H9 (cell line): ENCODE measurements at regions not wholly inside any gene's neighbourhood (a gene's known extent, or its start where the extent isn't known, plus 50 kb on each side); places are given as distances from the start of the nearest gene placed in this dataset.
A peak's percentile ranks its signal among the peaks of the same experiment; 100 is the strongest.

Source experiments
- DNase-seq: peaks from one replicate; pipeline ENCODE4 v3.0.0-alpha.2; 2017
- H2AFZ ChIP-seq: one replicate; pipeline ENCODE4 v1.6.1; 2013; ENCODE audit warnings: mild to moderate bottlenecking, low read length, control low read depth, moderate library complexity
- H2AK5ac ChIP-seq: 2 replicates; pipeline ENCODE4 v1.6.1; 2013; ENCODE audit warnings: low read length, control low read depth, mixed read lengths; ENCODE audit not compliant: insufficient read length
- H2BK120ac ChIP-seq: one replicate; pipeline ENCODE4 v1.6.1; 2013; ENCODE audit warnings: low read depth, mild to moderate bottlenecking, low read length, control low read depth, inconsistent platforms; ENCODE audit not compliant: poor library complexity, severe bottlenecking
- H2BK12ac ChIP-seq: 2 replicates; pipeline ENCODE4 v1.6.1; 2013; ENCODE audit warnings: low read length, control low read depth, mixed read lengths, low read depth; ENCODE audit not compliant: insufficient read length
- H2BK15ac ChIP-seq: 2 replicates; pipeline ENCODE4 v1.6.1; 2013; ENCODE audit warnings: low read depth, low read length, control low read depth
- H2BK20ac ChIP-seq: one replicate; pipeline ENCODE4 v1.6.1; 2013; ENCODE audit warnings: low read depth, mild to moderate bottlenecking, low read length, control low read depth, inconsistent platforms; ENCODE audit not compliant: poor library complexity, severe bottlenecking
- H2BK5ac ChIP-seq: 2 replicates; pipeline ENCODE4 v1.6.1; 2013; ENCODE audit warnings: low read length, control low read depth, mixed read lengths; ENCODE audit not compliant: insufficient read length
- H3K14ac ChIP-seq: 2 replicates; pipeline ENCODE4 v1.6.1; 2013; ENCODE audit warnings: low read length, control low read depth; ENCODE audit not compliant: insufficient read depth
- H3K18ac ChIP-seq: 2 replicates; pipeline ENCODE4 v1.6.1; 2013; ENCODE audit warnings: low read depth, mild to moderate bottlenecking, mixed read lengths, low read length, control low read depth; ENCODE audit not compliant: insufficient read length
- H3K23ac ChIP-seq: 2 replicates; pipeline ENCODE4 v1.6.1; 2013; ENCODE audit warnings: low read length, control low read depth, mixed read lengths, low read depth; ENCODE audit not compliant: insufficient read length
- H3K23me2 ChIP-seq: 2 replicates; pipeline ENCODE4 v1.6.1; 2013; ENCODE audit warnings: low read depth, mild to moderate bottlenecking, mixed read lengths, low read length, control low read depth; ENCODE audit not compliant: insufficient read length, poor library complexity, severe bottlenecking
- H3K27ac ChIP-seq: 2 replicates; pipeline ENCODE4 v1.5.1; 2013; ENCODE audit warnings: low read length, control low read depth, mixed read lengths, low read depth; ENCODE audit not compliant: insufficient read length
- H3K27me3 ChIP-seq: 2 replicates; pipeline ENCODE4 v1.6.1; 2013; ENCODE audit warnings: low read length, control low read depth, inconsistent platforms; ENCODE audit not compliant: insufficient read depth
- H3K4ac ChIP-seq: 2 replicates; pipeline ENCODE4 v1.6.1; 2013; ENCODE audit warnings: low read depth, mild to moderate bottlenecking, control low read depth, inconsistent platforms, low read length, moderate library complexity
- H3K4me1 ChIP-seq: 2 replicates; pipeline ENCODE4 v1.6.1; 2013; ENCODE audit warnings: low read length, control low read depth, inconsistent platforms; ENCODE audit not compliant: insufficient read depth
- H3K4me2 ChIP-seq: 2 replicates; pipeline ENCODE4 v1.6.1; 2013; ENCODE audit warnings: low read length, control low read depth, mixed read lengths; ENCODE audit not compliant: insufficient read length, insufficient read depth
- H3K56ac ChIP-seq: 2 replicates; pipeline ENCODE4 v1.6.1; 2013; ENCODE audit warnings: low read depth, mild to moderate bottlenecking, mixed read lengths, low read length, control low read depth; ENCODE audit not compliant: insufficient read length
- H3K79me1 ChIP-seq: 2 replicates; pipeline ENCODE4 v1.6.1; 2013; ENCODE audit warnings: low read depth, mild to moderate bottlenecking, moderate library complexity, low read length, control low read depth, inconsistent platforms; ENCODE audit not compliant: insufficient read depth, poor library complexity, severe bottlenecking
- H3K79me2 ChIP-seq: 2 replicates; pipeline ENCODE4 v1.6.1; 2013; ENCODE audit warnings: low read length, control low read depth, inconsistent platforms; ENCODE audit not compliant: insufficient read depth
- H3K9ac ChIP-seq: 2 replicates; pipeline ENCODE4 v1.6.1; 2013; ENCODE audit warnings: low read length, control low read depth, mixed read lengths; ENCODE audit not compliant: insufficient read length; ENCODE audit errors: extremely low read depth
- H3K9me3 ChIP-seq: one replicate; pipeline ENCODE4 v1.6.1; 2013; ENCODE audit warnings: low read depth, low read length, inconsistent platforms; ENCODE audit not compliant: control insufficient read depth
- H3T11ph ChIP-seq: one replicate; pipeline ENCODE4 v1.6.1; 2013; ENCODE audit warnings: mild to moderate bottlenecking, low read length, control low read depth, inconsistent platforms
- H4K20me1 ChIP-seq: one replicate; pipeline ENCODE4 v1.6.1; 2013; ENCODE audit not compliant: control insufficient read depth, insufficient read length, insufficient read depth
- H4K5ac ChIP-seq: 2 replicates; pipeline ENCODE4 v1.6.1; 2013; ENCODE audit warnings: low read depth, mild to moderate bottlenecking, mixed read lengths, low read length, control low read depth; ENCODE audit not compliant: insufficient read length
- H4K8ac ChIP-seq: replicated peaks from 2 replicates; pipeline ENCODE4 v1.6.1; 2013; ENCODE audit warnings: low read length, control low read depth, mixed read lengths, low read depth; ENCODE audit not compliant: insufficient read length
- H4K91ac ChIP-seq: 2 replicates; pipeline ENCODE4 v1.6.1; 2013; ENCODE audit warnings: low read depth, mild to moderate bottlenecking, moderate library complexity, mixed read lengths, low read length, control low read depth; ENCODE audit not compliant: insufficient read length
- H3K27ac Mint-ChIP-seq, 3 experiments: 2 replicates in 2 of 3; 3 replicates in 1 of 3; pipeline ENCODE4 v1.8.0; 2020 to 2021; ENCODE audit warnings: mixed read lengths in 3 of 3, mild to moderate bottlenecking in 1 of 3, moderate library complexity in 1 of 3
- H3K27me3 Mint-ChIP-seq: 2 replicates; pipeline ENCODE4 v1.8.0; 2021; ENCODE audit warnings: low read depth, mild to moderate bottlenecking, moderate library complexity, mixed read lengths
- H3K36me3 Mint-ChIP-seq, 3 experiments: 2 replicates in 2 of 3; 3 replicates in 1 of 3; pipeline ENCODE4 v1.8.0; 2020 to 2021; ENCODE audit warnings: low read depth in 3 of 3, mixed read lengths in 3 of 3; ENCODE audit not compliant: insufficient read depth in 1 of 3
- H3K4me1 Mint-ChIP-seq, 2 experiments: 2 replicates each; pipeline ENCODE4 v1.8.0; 2020; ENCODE audit warnings: mixed read lengths in 2 of 2
- H3K4me3 Mint-ChIP-seq, 2 experiments: 2 replicates in 1 of 2; 3 replicates in 1 of 2; pipeline ENCODE4 v1.8.0; 2020 to 2021; ENCODE audit warnings: mild to moderate bottlenecking in 2 of 2, mixed read lengths in 2 of 2, moderate library complexity in 1 of 2
- H3K9me3 Mint-ChIP-seq, 2 experiments: 2 replicates in 1 of 2; 3 replicates in 1 of 2; pipeline ENCODE4 v1.8.0; 2020; ENCODE audit warnings: mild to moderate bottlenecking in 2 of 2, mixed read lengths in 2 of 2, moderate library complexity in 1 of 2
- WGBS: extraction: QIAGEN DNeasy Blood & Tissue Kit; methylation state at CpG from one replicate; pipeline ENCODE4 v1.1.7; 2013; ENCODE audit warnings: missing lambda C conversion rate, low lambda C conversion rate, mixed read lengths; ENCODE audit not compliant: insufficient read length; ENCODE audit errors: extremely low coverage; 5-methylcytosine and 5-hydroxymethylcytosine counted together
- TF ChIP-seq, protein P1 (sequence below): fragments of 200-600 bp; sonication (generic); conservative IDR thresholded peaks from 3 replicates; pipeline ENCODE4 v1.8.0; 2021; ENCODE audit warnings: antibody characterized with exemption, mild to moderate bottlenecking

GRCh38 chr7:16055263-16055976 lies 365.9 kb downstream of the CRPPA start:
- no peak overlapping the region for H3K18ac ChIP-seq
- DNase-seq: no peak
- no peaks in the 10 kb centered on the region for H3K23me2 ChIP-seq
- no peak overlapping the region for H3K56ac ChIP-seq
- H3K9ac ChIP-seq: no peak overlapping the region
- no peaks in the 10 kb centered on the region for H3K36me3 Mint-ChIP-seq
- H3K79me2 ChIP-seq: no peaks in the 10 kb centered on the region
- no peak overlapping the region for H2BK12ac ChIP-seq
- H3K4me1 ChIP-seq: no peaks in the 10 kb centered on the region
- H2BK15ac ChIP-seq: no peak overlapping the region
- H3K9me3 Mint-ChIP-seq: no peaks in the 10 kb centered on the region
- H3K23ac ChIP-seq: no peak overlapping the region
- no peak overlapping the region for H3K4me3 Mint-ChIP-seq
- H2BK120ac ChIP-seq: no peak overlapping the region
- H4K5ac ChIP-seq: no peak overlapping the region
- H4K91ac ChIP-seq: no peak overlapping the region
- H3T11ph ChIP-seq: no peak overlapping the region
- peak overlapping the region in 2 of 3 experiments; percentile 28 to 52; a peak in 1 of 7 replicates for H3K27ac Mint-ChIP-seq
- H2AFZ ChIP-seq: no peak overlapping the region
- no peak overlapping the region for H2BK20ac ChIP-seq
- H3K27ac ChIP-seq: no peak overlapping the region
- TF ChIP-seq, protein P1, sequence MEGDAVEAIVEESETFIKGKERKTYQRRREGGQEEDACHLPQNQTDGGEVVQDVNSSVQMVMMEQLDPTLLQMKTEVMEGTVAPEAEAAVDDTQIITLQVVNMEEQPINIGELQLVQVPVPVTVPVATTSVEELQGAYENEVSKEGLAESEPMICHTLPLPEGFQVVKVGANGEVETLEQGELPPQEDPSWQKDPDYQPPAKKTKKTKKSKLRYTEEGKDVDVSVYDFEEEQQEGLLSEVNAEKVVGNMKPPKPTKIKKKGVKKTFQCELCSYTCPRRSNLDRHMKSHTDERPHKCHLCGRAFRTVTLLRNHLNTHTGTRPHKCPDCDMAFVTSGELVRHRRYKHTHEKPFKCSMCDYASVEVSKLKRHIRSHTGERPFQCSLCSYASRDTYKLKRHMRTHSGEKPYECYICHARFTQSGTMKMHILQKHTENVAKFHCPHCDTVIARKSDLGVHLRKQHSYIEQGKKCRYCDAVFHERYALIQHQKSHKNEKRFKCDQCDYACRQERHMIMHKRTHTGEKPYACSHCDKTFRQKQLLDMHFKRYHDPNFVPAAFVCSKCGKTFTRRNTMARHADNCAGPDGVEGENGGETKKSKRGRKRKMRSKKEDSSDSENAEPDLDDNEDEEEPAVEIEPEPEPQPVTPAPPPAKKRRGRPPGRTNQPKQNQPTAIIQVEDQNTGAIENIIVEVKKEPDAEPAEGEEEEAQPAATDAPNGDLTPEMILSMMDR: no peak
- H3K4me1 Mint-ChIP-seq: peaks cover 4 to 12% of the 10 kb centered on the region in 2 experiments
- no peaks in the 10 kb centered on the region for H3K27me3 Mint-ChIP-seq
- H3K9me3 ChIP-seq: no peaks in the 10 kb centered on the region
- no peak overlapping the region for H3K14ac ChIP-seq
- WGBS: no CpG with 5 or more reads among the region's 2 CpGs
- no peaks in the 10 kb centered on the region for H3K27me3 ChIP-seq
- H3K4ac ChIP-seq: no peak overlapping the region
- no peaks in the 10 kb centered on the region for H3K79me1 ChIP-seq
- no peak overlapping the region for H2BK5ac ChIP-seq
- H3K4me2 ChIP-seq: no peak overlapping the region
- no peak overlapping the region for H2AK5ac ChIP-seq
- no peak overlapping the region for H4K8ac ChIP-seq
- H4K20me1 ChIP-seq: no peaks in the 10 kb centered on the region
